Caco-2 (cell line): ENCODE measurements at regions not wholly inside any gene's neighbourhood (a gene's known extent, or its start where the extent isn't known, plus 50 kb on each side); places are given as distances from the start of the nearest gene placed in this dataset.

Source experiments
- BruUV-seq: library from RNA; stranded (reverse); fragments of 400-500 nt; replicated peaks from 2 replicates; lab custom pipeline; 2021; lab: Mats Ljungman, UMichigan
- CTCF ChIA-PET: fragments of 300-600 bp; sonication (Branson Sonifier 250); formaldehyde crosslinking; loops from one replicate; lab custom pipeline; 2022; ENCODE audit warnings: antibody characterized with exemption; lab: Charles Lee
- POLR2A ChIA-PET: fragments of 300-600 bp; sonication (Branson Sonifier 250); formaldehyde crosslinking; loops from one replicate; lab custom pipeline; 2022; ENCODE audit warnings: antibody characterized with exemption; lab: Charles Lee
- DNase-seq, 2 experiments: peaks; one replicate each; pipeline versions ENCODE4 v3.0.0 to v3.0.0-alpha.2; 2020 to 2022
- H3K27me3 ChIP-seq: replicated peaks from 2 replicates; pipeline ENCODE4 v1.6.0; 2011; ENCODE audit warnings: low read length; ENCODE audit not compliant: control insufficient read depth, insufficient read depth
- H3K36me3 ChIP-seq: 2 replicates; pipeline ENCODE4 v1.5.1; 2011; ENCODE audit warnings: low read length; ENCODE audit not compliant: control insufficient read depth, insufficient read depth
- H3K4me1 ChIP-seq: fragments of 250-450 bp; sonication (Bioruptor Pico); 2 replicates; pipeline ENCODE4 v1.5.1; 2020; ENCODE audit warnings: mild to moderate bottlenecking
- H3K4me3 ChIP-seq: 2 replicates; pipeline ENCODE4 v1.5.1; 2011; ENCODE audit warnings: low read depth, mild to moderate bottlenecking, control low read depth, low read length
- H3K9me3 ChIP-seq: fragments of 250-450 bp; sonication (Bioruptor Pico); 2 replicates; pipeline ENCODE4 v1.5.1; 2020; ENCODE audit warnings: mild to moderate bottlenecking, moderate library complexity
- H3K27ac Mint-ChIP-seq: one replicate; pipeline ENCODE4 v1.8.0; 2022; ENCODE audit warnings: mixed read lengths; ENCODE audit not compliant: unreplicated experiment
- H3K27me3 Mint-ChIP-seq: one replicate; pipeline ENCODE4 v1.8.0; 2022; ENCODE audit warnings: mixed read lengths; ENCODE audit not compliant: insufficient read depth, unreplicated experiment
- H3K36me3 Mint-ChIP-seq: one replicate; pipeline ENCODE4 v1.8.0; 2022; ENCODE audit warnings: mild to moderate bottlenecking, mixed read lengths; ENCODE audit not compliant: insufficient read depth, unreplicated experiment
- H3K4me1 Mint-ChIP-seq: one replicate; pipeline ENCODE4 v1.8.0; 2022; ENCODE audit warnings: low read depth, mixed read lengths; ENCODE audit not compliant: unreplicated experiment
- H3K4me3 Mint-ChIP-seq: one replicate; pipeline ENCODE4 v1.8.0; 2022; ENCODE audit warnings: mild to moderate bottlenecking, moderate library complexity, mixed read lengths; ENCODE audit not compliant: unreplicated experiment
- H3K9me3 Mint-ChIP-seq: one replicate; pipeline ENCODE4 v1.8.0; 2022; ENCODE audit warnings: mixed read lengths; ENCODE audit not compliant: unreplicated experiment
- intact Hi-C: fragments of 100-400 bp; cut with micrococcal nuclease; formaldehyde crosslinking; loops from one replicate; pipeline ENCODE4 v1.10.0; 2022; ENCODE audit not compliant: unreplicated experiment
- TF ChIP-seq, protein P1 (sequence below), 2 experiments: fragments of 200-600 bp in 1 of 2; IDR thresholded peaks; 1 replicate in 1 of 2; 2 replicates in 1 of 2; pipeline versions ENCODE4 v1.5.1 to v1.8.0; 2011 to 2022; ENCODE audit warnings: antibody characterized with exemption in 1 of 2, control low read depth in 1 of 2, inconsistent platforms in 1 of 2, low read depth in 1 of 2, low read length in 1 of 2, mild to moderate bottlenecking in 1 of 2, moderate library complexity in 1 of 2; ENCODE audit not compliant: insufficient read depth in 1 of 2, severe bottlenecking in 1 of 2, unreplicated experiment in 1 of 2

DNA sequence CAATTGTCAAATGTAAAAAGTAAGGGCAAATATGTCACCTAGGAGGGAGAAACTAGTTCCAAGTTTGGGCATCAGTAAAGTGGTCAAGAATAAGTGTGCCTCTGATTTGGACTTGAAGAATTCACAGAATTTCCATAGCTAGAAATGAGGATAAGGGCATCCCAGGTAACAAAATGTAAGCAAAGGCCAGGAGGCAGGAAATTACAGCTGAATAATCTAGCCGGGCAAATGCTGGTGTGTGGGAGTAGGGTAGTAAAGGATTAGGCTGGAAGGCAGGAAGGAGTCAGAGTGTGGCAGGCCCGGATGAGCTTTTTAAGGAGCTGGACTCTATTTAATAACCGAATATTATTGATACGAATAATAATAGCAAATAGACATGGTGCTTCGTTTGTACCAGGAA lies 144.9 kb upstream of the EGFLAM start:
- 0 out of 2 replicates have a peak, but pooled peaks cover 4% of the 10 kb centered on the region for H3K4me1 ChIP-seq
- TF ChIP-seq, protein P1, sequence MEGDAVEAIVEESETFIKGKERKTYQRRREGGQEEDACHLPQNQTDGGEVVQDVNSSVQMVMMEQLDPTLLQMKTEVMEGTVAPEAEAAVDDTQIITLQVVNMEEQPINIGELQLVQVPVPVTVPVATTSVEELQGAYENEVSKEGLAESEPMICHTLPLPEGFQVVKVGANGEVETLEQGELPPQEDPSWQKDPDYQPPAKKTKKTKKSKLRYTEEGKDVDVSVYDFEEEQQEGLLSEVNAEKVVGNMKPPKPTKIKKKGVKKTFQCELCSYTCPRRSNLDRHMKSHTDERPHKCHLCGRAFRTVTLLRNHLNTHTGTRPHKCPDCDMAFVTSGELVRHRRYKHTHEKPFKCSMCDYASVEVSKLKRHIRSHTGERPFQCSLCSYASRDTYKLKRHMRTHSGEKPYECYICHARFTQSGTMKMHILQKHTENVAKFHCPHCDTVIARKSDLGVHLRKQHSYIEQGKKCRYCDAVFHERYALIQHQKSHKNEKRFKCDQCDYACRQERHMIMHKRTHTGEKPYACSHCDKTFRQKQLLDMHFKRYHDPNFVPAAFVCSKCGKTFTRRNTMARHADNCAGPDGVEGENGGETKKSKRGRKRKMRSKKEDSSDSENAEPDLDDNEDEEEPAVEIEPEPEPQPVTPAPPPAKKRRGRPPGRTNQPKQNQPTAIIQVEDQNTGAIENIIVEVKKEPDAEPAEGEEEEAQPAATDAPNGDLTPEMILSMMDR (IDR thresholded peaks at IDR 0.05; ENCODE audit: insufficient read depth in 1 of 2, low read depth in 1 of 2, low read length in 1 of 2, severe bottlenecking in 1 of 2, unreplicated experiment in 1 of 2) = no peak
- ChIA-PET CTCF (interaction anchor here (0.6 kb wide), 1 partner anchor 269 kb away, joined by 3 read pairs; no protein-coding TSS in a partner anchor), POLR2A (no interaction called here)
- intact Hi-C loops = no loop called here
- H3K4me3 Mint-ChIP-seq = no peak overlapping the region
- H3K36me3 Mint-ChIP-seq = no peaks in the 10 kb centered on the region
- H3K27me3 ChIP-seq = no peaks in the 10 kb centered on the region
- no peaks in the 10 kb centered on the region for H3K9me3 Mint-ChIP-seq
- BruUV-seq = no TSS peak
- DNase-seq = no peak
- H3K27ac Mint-ChIP-seq = no peak overlapping the region
- H3K4me3 ChIP-seq = no peak overlapping the region
- no peaks in the 10 kb centered on the region for H3K4me1 Mint-ChIP-seq
- no peaks in the 10 kb centered on the region for H3K9me3 ChIP-seq
- H3K36me3 ChIP-seq = no peaks in the 10 kb centered on the region
- no peaks in the 10 kb centered on the region for H3K27me3 Mint-ChIP-seq

DNA sequence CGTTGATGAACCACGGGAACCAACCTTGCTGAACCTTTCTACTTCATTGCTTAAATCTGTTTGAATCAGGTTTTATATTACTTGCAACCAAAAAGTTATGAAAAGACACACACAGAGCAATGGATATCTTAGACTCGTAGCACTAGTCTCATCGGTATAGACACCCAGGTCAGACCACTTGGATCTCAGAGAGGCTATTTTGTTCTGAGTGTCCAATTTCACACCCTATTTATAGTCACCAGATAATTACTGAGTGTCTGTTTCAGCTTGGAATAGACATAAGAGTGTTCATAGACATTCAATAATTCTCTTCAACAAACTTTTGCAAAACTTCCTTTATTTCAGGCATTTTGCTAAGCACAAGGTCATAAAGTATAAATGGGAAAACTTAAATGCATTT lies 145.4 kb upstream of the EGFLAM start:
- no peak overlapping the region for H3K4me3 ChIP-seq
- intact Hi-C loops = no loop called here
- H3K4me1 ChIP-seq = 0 out of 2 replicates have a peak, but pooled peaks cover 4% of the 10 kb centered on the region
- ChIA-PET CTCF (no interaction called here), POLR2A (no interaction called here)
- Mint-ChIP-seq H3K9me3 (no peaks in the 10 kb centered on the region), H3K4me3 (no peak overlapping the region), H3K4me1 (no peaks in the 10 kb centered on the region), H3K36me3 (no peaks in the 10 kb centered on the region), H3K27me3 (no peaks in the 10 kb centered on the region), H3K27ac (no peak overlapping the region)
- H3K36me3 ChIP-seq = no peaks in the 10 kb centered on the region
- TF ChIP-seq, protein P1 (IDR thresholded peaks at IDR 0.05; ENCODE audit: insufficient read depth in 1 of 2, low read depth in 1 of 2, low read length in 1 of 2, severe bottlenecking in 1 of 2, unreplicated experiment in 1 of 2) = no peak
- BruUV-seq = no TSS peak
- H3K9me3 ChIP-seq = no peaks in the 10 kb centered on the region
- no peak for DNase-seq
- no peaks in the 10 kb centered on the region for H3K27me3 ChIP-seq

DNA sequence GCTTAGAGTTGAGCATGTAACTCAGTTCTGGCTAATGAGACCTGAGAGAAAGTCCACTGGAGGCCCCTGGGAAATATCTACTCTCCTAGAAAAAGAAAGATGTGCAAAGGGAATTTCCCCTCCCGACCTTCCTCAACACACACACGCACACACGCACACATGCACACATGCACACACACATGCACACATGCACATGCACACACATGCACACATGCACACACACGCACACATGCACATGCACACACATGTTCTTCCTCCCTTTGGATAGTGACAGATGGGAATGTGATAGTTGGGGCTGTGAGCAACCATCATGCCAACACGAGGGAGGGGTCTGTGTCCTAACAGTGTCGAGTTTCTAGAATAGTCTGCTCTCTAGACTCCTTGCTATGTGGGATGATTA lies 148.2 kb upstream of the EGFLAM start:
- H3K27ac Mint-ChIP-seq = no peak overlapping the region
- no TSS peak for BruUV-seq
- no peaks in the 10 kb centered on the region for H3K36me3 Mint-ChIP-seq
- H3K4me1 ChIP-seq = peaks cover 5% of the 10 kb centered on the region
- ChIA-PET CTCF (no interaction called here), POLR2A (no interaction called here)
- H3K9me3 ChIP-seq = no peaks in the 10 kb centered on the region
- no peaks in the 10 kb centered on the region for H3K27me3 Mint-ChIP-seq
- no peak overlapping the region for H3K4me3 Mint-ChIP-seq
- no peaks in the 10 kb centered on the region for H3K27me3 ChIP-seq
- intact Hi-C loops = no loop called here
- H3K36me3 ChIP-seq = no peaks in the 10 kb centered on the region
- H3K4me1 Mint-ChIP-seq = peaks cover under 1% of the 10 kb centered on the region
- DNase-seq = no peak
- TF ChIP-seq, protein P1 (IDR thresholded peaks at IDR 0.05; ENCODE audit: insufficient read depth in 1 of 2, low read depth in 1 of 2, low read length in 1 of 2, severe bottlenecking in 1 of 2, unreplicated experiment in 1 of 2) = no peak
- H3K4me3 ChIP-seq = no peak overlapping the region
- H3K9me3 Mint-ChIP-seq = no peaks in the 10 kb centered on the region
